ENCODE measurements at regions not wholly inside any gene's neighbourhood (a gene's known extent, or its start where the extent isn't known, plus 50 kb on each side); places are given as distances from the start of the nearest gene placed in this dataset.
"Not testable (repeated sequence)": the region's sequence is repeated elsewhere in the genome, so short reads cannot be mapped to it uniquely, and the experiment has no call there.

- no peak for TF ChIP-seq CTCF (IDR thresholded peaks at IDR 0.05; ENCODE audit: unreplicated experiment in 3 of 3)
- Mint-ChIP-seq H3K36me3 (ENCODE audit: low read depth) (no peaks in the 10 kb centered on the region), H3K4me1 (peaks cover 46% of the 10 kb centered on the region), H3K9me3 (no peaks in the 10 kb centered on the region), H3K4me3 (peak overlapping the region in 2 of 3 experiments; percentile 13 to 50), H3K27me3 (ENCODE audit: low read depth) (peaks cover 4% of the 10 kb centered on the region), H3K27ac (peak overlapping the region; percentile 53 to 91 (median 86))
Measured at GRCh38 chr2:106339609-106340008, 128.6 kb downstream of the RGPD3 start.

GRCh38 chr2:106339132-106339531, 129.1 kb downstream of the RGPD3 start:
- Mint-ChIP-seq H3K36me3 (ENCODE audit: low read depth) (no peaks in the 10 kb centered on the region), H3K9me3 (no peaks in the 10 kb centered on the region), H3K27ac (peak overlapping the region; percentile 53 to 91 (median 86)), H3K4me1 (peaks cover 46% of the 10 kb centered on the region), H3K27me3 (ENCODE audit: low read depth) (peaks cover 4% of the 10 kb centered on the region), H3K4me3 (peak overlapping the region in 1 of 3 experiments; percentile 47)
- TF ChIP-seq CTCF (IDR thresholded peaks at IDR 0.05; ENCODE audit: unreplicated experiment in 3 of 3): no peak

GRCh38 chr2:106338043-106338442, 130.2 kb downstream of the RGPD3 start:
- peaks cover 4% of the 10 kb centered on the region for H3K27me3 Mint-ChIP-seq (ENCODE audit: low read depth)
- H3K9me3 Mint-ChIP-seq: peaks cover 3% of the 10 kb centered on the region
- TF ChIP-seq CTCF (IDR thresholded peaks at IDR 0.05; ENCODE audit: unreplicated experiment in 3 of 3): no peak
- H3K36me3 Mint-ChIP-seq (ENCODE audit: low read depth): no peaks in the 10 kb centered on the region
- peak overlapping the region; percentile 53 to 91 (median 86) for H3K27ac Mint-ChIP-seq
- peak overlapping the region in 1 of 3 experiments; percentile 69 for H3K4me3 Mint-ChIP-seq
- H3K4me1 Mint-ChIP-seq: peaks cover 49% of the 10 kb centered on the region

GRCh38 chr2:106336737-106337136, 131.5 kb downstream of the RGPD3 start:
- no peak for TF ChIP-seq CTCF (IDR thresholded peaks at IDR 0.05; ENCODE audit: unreplicated experiment in 3 of 3)
- H3K9me3 Mint-ChIP-seq: peaks cover 4% of the 10 kb centered on the region
- H3K36me3 Mint-ChIP-seq (ENCODE audit: low read depth): no peaks in the 10 kb centered on the region
- H3K27me3 Mint-ChIP-seq (ENCODE audit: low read depth): no peaks in the 10 kb centered on the region
- no peak overlapping the region for H3K4me3 Mint-ChIP-seq
- H3K4me1 Mint-ChIP-seq: peaks cover 46% of the 10 kb centered on the region
- no peak overlapping the region for H3K27ac Mint-ChIP-seq

- peaks cover 4% of the 10 kb centered on the region for H3K9me3 Mint-ChIP-seq
- TF ChIP-seq CTCF (IDR thresholded peaks at IDR 0.05; ENCODE audit: unreplicated experiment in 3 of 3): no peak
- no peaks in the 10 kb centered on the region for H3K27me3 Mint-ChIP-seq (ENCODE audit: low read depth)
- peaks cover 46% of the 10 kb centered on the region for H3K4me1 Mint-ChIP-seq
- H3K36me3 Mint-ChIP-seq (ENCODE audit: low read depth): no peaks in the 10 kb centered on the region
- no peak overlapping the region for H3K27ac Mint-ChIP-seq
- no peak overlapping the region for H3K4me3 Mint-ChIP-seq
Measured at GRCh38 chr2:106336108-106336507, 132.1 kb downstream of the RGPD3 start.

- Mint-ChIP-seq H3K36me3 (ENCODE audit: low read depth) (no peaks in the 10 kb centered on the region), H3K4me3 (no peak overlapping the region), H3K27me3 (ENCODE audit: low read depth) (no peaks in the 10 kb centered on the region), H3K27ac (no peak overlapping the region), H3K9me3 (peaks cover 4% of the 10 kb centered on the region), H3K4me1 (peaks cover 53% of the 10 kb centered on the region)
- TF ChIP-seq CTCF (IDR thresholded peaks at IDR 0.05; ENCODE audit: unreplicated experiment in 3 of 3): no peak
Measured at GRCh38 chr2:106334802-106335201, 133.4 kb downstream of the RGPD3 start.

GRCh38 chr2:106333253-106333873, 134.8 kb downstream of the RGPD3 start:
- not testable (repeated sequence) for H3K36me3 Mint-ChIP-seq (ENCODE audit: low read depth); H3K4me3 Mint-ChIP-seq; H3K9me3 Mint-ChIP-seq; H3K27ac Mint-ChIP-seq; H3K27me3 Mint-ChIP-seq (ENCODE audit: low read depth)
- H3K4me1 Mint-ChIP-seq: peaks cover 44% of the 10 kb centered on the region

All from nephron (organoid).